HCT116 (cell line): ENCODE measurements at regions not wholly inside any gene's neighbourhood (a gene's known extent, or its start where the extent isn't known, plus 50 kb on each side); places are given as distances from the start of the nearest gene placed in this dataset.

ENCODE experiments used
- ATF3 ChIP-seq: IDR thresholded peaks from 2 replicates; pipeline ENCODE4 v1.6.1; 2012
- CTCF ChIP-seq, 3 experiments: fragments of 200-600 bp in 1 of 3; sonication (generic) in 1 of 3; IDR thresholded peaks in 2 of 3; conservative IDR thresholded peaks in 1 of 3; 2 replicates each; pipeline ENCODE4 v1.5.1; 2012 to 2017; ENCODE audit warnings: low read depth in 2 of 3, low read length in 2 of 3, antibody characterized with exemption in 1 of 3, borderline replicate concordance in 1 of 3, control low read depth in 1 of 3, mild to moderate bottlenecking in 1 of 3, mixed read lengths in 1 of 3, mixed run types in 1 of 3, moderate library complexity in 1 of 3; ENCODE audit not compliant: insufficient read depth in 1 of 3
- ELF1 ChIP-seq: IDR thresholded peaks from 2 replicates; pipeline ENCODE4 v1.6.1; 2012; ENCODE audit warnings: low read depth, borderline replicate concordance
- POLR2A ChIP-seq: IDR thresholded peaks from 2 replicates; pipeline ENCODE4 v1.7.0; 2011; ENCODE audit warnings: borderline replicate concordance; ENCODE audit not compliant: insufficient read depth, insufficient read length; ENCODE audit errors: extremely low read depth
- POLR2AphosphoS5 ChIP-seq: IDR thresholded peaks from 2 replicates; pipeline ENCODE4 v1.6.1; 2011; ENCODE audit warnings: mild to moderate bottlenecking, low read depth, low read length, moderate library complexity
- SIN3A ChIP-seq: IDR thresholded peaks from 2 replicates; pipeline ENCODE4 v1.6.1; 2012; ENCODE audit warnings: low read depth
- TCF7L2 ChIP-seq: IDR thresholded peaks from 2 replicates; pipeline ENCODE4 v1.7.0; 2011; ENCODE audit warnings: borderline replicate concordance, inconsistent platforms; ENCODE audit not compliant: insufficient read depth, insufficient read length; ENCODE audit errors: extremely low read depth
- TF ChIP-seq, protein P1 (sequence below): IDR thresholded peaks from 2 replicates; pipeline ENCODE4 v1.6.1; 2012
- TF ChIP-seq, protein P2 (sequence below): IDR thresholded peaks from 2 replicates; pipeline ENCODE4 v1.6.1; 2011; ENCODE audit warnings: mild to moderate bottlenecking, low read length, moderate library complexity; ENCODE audit not compliant: insufficient replicate concordance; ENCODE audit errors: extremely low read depth

- no peak for TF ChIP-seq POLR2A
- TF ChIP-seq CTCF (IDR thresholded peaks at IDR 0.05 in 2 of 3, conservative IDR thresholded peaks at IDR 0.05 in 1 of 3; ENCODE audit: borderline replicate concordance in 1 of 3, insufficient read depth in 1 of 3, low read depth in 2 of 3, low read length in 2 of 3), result no peak
- no peak for TF ChIP-seq POLR2AphosphoS5
- TF ChIP-seq, protein P1, sequence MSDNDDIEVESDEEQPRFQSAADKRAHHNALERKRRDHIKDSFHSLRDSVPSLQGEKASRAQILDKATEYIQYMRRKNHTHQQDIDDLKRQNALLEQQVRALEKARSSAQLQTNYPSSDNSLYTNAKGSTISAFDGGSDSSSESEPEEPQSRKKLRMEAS, result no peak
- TF ChIP-seq TCF7L2, result no peak
- TF ChIP-seq SIN3A, result no peak
- TF ChIP-seq ELF1, result no peak
- TF ChIP-seq ATF3, result no peak
- TF ChIP-seq, protein P2, sequence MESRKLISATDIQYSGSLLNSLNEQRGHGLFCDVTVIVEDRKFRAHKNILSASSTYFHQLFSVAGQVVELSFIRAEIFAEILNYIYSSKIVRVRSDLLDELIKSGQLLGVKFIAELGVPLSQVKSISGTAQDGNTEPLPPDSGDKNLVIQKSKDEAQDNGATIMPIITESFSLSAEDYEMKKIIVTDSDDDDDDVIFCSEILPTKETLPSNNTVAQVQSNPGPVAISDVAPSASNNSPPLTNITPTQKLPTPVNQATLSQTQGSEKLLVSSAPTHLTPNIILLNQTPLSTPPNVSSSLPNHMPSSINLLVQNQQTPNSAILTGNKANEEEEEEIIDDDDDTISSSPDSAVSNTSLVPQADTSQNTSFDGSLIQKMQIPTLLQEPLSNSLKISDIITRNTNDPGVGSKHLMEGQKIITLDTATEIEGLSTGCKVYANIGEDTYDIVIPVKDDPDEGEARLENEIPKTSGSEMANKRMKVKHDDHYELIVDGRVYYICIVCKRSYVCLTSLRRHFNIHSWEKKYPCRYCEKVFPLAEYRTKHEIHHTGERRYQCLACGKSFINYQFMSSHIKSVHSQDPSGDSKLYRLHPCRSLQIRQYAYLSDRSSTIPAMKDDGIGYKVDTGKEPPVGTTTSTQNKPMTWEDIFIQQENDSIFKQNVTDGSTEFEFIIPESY, result no peak
Measured at GRCh38 chr9:115715666-115716065, 437.9 kb upstream of the PAPPA start.
